HG03039 (cell line): ENCODE measurements at regions not wholly inside any gene's neighbourhood (a gene's known extent, or its start where the extent isn't known, plus 50 kb on each side); places are given as distances from the start of the nearest gene placed in this dataset.
"Not testable (repeated sequence)": the region's sequence is repeated elsewhere in the genome, so short reads cannot be mapped to it uniquely, and the experiment has no call there.

ENCODE experiments used
- ATAC-seq: cut with Tn5 transposase; IDR thresholded peaks from one replicate; pipeline ENCODE4 v1.9.1; 2021; ENCODE audit warnings: mild to moderate bottlenecking, moderate library complexity; ENCODE audit not compliant: unreplicated experiment

DNA sequence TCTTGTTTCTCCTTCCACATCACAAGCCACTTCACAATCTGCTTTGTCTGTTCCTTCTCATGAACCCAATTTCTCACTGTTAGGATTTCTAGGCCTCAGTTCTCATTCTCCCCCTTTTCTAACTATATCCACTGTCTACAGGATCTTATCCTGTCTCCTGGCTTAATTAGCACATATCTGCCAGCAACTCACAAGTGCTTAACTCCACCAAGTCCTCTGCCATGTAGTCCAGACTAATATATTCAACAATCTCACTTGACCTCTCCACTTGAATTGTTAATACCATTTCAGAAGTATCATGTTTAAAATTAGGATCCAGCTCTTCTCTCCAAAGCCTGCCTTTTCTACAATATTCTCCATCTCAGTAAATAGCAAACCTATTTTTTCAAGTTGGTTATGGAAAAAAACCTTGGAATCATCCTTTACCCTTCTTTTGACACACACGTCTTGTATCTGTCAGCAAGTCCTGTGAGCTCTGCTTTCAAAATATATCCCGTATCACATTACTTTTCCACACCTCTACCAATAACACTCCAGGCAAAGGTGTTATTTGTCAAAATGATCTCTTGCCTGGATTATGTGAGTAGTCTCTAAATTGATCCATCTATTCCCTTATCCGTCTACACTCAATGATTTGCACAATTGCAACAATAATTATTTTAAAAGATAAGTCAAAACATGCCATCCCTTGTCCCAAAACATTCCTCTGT is 127.2 kb upstream of the SLIT2 start:
- no peak for ATAC-seq

DNA sequence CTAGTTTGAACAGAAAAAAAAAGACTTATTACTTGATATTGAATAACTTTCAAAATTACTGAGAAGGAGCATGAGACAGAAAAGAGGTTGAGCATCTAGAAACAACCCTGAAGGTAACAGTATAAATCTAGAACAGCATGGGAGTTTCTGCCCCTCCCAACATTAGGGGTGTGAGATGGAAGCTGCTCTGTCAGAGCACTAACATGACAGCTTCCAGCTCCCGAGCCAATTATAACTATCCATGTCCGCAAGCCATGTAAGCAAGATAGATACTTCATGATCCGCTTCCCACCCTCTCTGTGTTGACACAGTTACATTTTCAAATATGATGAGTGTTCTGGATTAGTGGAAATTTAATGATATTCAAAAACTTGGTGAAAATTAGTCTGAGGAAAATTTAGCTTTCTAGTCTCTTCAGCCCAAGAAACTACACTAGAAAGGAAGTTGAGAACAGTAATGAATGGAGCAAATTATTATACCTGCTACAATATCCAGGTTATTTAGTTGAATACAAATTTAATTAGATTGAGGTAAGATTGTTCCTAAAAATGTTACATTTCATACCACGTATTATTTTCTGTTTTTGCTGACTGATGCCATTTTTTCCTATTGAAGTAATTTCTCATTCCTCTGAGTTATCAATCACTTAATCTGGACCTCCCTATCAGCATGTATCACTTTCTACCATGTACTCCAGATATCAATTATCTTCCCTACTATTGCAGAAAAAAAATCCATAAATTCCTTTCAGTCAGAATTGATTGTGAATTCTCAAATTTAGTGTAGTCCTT is 129.3 kb upstream of the SLIT2 start:
- ATAC-seq: no peak

DNA sequence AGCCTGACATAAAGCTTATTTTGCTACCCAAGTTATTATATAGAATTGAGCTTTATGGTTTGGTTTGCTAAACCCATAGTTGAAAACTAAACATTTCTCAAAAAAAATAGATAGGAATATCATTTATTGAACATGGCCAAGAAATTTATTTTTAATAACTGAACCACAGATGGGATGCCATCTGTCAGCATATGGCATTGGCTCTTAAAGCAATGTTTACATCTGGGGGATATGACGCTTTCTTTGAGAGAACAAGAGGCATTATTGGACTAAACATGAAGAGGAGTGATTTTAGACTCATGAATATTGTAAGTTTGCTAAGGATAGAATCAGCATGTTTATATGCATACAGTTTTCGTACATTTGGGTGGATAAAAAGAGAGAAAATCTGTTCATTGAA is 132.6 kb upstream of the SLIT2 start:
- ATAC-seq: no peak

DNA sequence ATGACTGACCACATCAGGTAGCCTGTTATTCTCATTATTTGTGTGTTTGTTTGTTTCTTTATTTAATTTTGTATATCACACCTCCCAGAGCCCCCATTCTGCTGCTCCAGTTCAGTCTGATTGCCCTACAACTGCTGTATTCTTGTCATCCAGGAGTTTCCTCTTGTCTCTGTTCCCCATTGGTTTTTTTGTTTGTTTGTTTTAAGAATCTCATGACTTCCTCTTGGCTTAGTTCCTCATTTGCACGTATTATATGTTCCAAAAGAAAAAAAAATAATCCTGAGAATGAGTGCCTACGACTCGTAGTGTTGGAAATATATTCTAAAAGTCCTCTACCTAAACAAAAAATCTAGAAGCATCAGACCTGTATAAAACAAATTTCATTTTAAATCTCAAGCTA is 142.3 kb upstream of the SLIT2 start:
- no peak for ATAC-seq

DNA sequence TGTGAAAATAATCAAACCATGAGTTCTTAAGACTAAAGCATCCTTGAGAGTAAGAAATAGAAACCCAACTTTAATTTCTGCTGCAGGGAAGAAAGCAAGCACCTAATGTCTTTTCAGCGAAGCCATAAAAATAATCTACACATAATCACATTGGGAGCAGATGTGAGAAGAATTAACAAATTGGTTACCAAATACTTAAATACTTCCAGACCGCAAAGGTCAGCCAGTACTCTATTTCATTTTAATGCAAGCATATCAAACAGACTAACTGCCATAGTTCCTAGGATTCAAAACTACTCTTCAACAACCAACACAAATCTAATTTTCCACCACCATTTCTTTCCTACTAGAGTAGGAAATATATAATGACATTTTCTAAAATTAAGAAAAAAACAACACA is 144.8 kb upstream of the SLIT2 start:
- no peak for ATAC-seq

DNA sequence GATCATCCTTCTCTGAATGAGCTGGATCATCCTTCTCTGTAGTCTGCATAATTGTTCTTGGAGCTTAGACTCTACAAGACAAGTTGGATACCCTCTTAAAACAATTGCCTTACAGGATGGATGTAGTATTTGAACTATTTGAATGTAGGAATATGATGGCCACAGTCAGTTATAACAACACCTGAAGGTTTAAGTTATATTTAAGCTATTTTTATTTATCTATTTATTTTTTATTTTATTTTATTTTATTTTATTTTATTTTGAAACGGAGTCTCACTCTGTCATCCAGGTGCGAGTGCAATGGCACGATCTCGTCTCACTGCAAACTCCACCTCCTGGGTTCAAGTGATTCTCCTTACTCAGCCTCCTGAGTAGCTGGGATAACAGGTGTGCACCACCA is 149.9 kb upstream of the SLIT2 start:
- no peak for ATAC-seq

DNA sequence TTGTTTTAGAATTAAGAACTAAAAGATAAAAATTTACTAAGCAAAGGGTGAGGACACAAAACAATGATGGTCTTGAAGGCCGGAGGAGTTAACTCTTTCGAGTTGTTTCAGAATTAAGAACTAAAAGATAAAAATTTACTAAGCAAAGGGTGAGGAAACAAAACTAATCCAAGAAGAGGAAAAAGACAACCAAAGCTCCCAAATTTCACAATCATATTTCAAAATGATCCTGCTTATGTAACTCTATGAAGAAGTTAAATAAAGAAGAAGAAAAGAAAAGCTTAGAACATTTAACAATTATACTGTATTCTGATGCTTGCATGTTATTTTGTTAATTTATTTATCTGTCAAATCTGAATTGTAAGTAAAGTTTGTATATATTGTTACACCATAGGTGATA is 154.8 kb upstream of the SLIT2 start:
- no peak for ATAC-seq

DNA sequence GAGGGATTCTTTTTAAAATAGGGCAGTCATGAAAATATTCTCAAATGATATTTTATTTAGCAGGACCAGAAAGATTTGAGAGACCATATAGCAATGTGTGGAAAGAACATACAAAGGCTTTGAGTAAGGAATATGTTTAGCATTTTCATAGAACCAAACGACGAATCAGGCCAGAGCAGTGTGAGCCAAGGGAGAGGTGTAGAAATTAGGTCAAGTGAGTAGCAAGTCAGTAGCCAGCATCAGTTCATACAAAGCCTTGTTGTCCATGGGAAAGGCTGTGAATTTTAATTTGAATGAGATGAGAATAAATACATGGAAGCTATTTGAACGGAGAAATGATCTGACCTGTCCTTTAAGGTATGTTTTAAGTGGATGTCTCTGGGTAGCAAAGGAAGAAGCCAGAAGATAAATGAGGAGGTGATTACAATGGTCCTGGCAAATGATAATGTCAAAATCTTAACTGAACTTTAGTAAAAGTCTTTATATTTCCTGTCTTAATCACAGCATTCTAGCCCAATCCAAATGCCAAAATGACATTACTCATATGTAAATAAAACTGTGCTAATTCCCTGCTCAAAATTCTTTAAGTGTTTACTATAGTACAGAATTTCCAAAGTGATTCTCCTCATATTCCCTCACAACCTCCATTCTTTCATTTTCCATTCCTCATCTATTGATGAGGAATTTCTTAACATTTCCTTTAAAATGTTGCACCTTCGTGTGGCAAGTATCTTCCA is 155.7 kb upstream of the SLIT2 start:
- ATAC-seq: no peak

DNA sequence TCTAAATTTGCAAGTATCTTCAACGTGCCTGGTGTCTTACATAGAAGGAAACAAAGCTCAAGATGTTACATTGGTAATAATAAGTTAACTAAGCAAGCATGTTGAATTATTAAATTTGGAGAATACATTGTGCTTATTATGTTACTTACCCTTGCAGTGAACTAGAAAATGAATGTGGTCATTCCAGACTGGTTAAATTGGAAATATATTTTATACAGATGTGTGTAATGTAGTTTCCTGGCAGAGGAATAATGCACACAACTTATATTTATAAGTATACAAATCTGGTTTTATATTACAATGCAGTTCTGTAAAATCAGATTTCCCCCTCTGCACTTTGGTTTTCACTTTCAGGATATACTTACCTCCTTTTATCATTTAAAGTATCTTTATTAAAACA is 159.9 kb upstream of the SLIT2 start:
- no peak for ATAC-seq

DNA sequence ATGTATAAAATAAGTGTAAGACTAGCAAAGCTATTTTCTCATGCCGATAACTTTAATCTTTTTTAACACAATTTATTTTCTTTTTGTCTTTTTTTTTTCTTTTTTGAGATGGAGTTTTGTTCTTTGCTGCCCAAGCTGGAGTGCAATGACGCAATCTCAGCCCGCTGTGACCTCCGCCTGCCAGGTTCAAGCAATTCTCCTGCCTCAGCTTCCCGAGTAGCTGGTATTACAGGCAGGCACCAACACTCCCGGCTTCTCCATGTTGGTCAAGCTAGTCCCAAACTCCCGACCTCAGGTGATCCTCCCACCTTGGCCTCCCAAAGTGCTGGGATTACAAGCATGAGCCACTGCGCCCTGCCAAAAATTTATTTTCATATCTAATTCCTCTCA is 164.2 kb upstream of the SLIT2 start:
- no peak for ATAC-seq

DNA sequence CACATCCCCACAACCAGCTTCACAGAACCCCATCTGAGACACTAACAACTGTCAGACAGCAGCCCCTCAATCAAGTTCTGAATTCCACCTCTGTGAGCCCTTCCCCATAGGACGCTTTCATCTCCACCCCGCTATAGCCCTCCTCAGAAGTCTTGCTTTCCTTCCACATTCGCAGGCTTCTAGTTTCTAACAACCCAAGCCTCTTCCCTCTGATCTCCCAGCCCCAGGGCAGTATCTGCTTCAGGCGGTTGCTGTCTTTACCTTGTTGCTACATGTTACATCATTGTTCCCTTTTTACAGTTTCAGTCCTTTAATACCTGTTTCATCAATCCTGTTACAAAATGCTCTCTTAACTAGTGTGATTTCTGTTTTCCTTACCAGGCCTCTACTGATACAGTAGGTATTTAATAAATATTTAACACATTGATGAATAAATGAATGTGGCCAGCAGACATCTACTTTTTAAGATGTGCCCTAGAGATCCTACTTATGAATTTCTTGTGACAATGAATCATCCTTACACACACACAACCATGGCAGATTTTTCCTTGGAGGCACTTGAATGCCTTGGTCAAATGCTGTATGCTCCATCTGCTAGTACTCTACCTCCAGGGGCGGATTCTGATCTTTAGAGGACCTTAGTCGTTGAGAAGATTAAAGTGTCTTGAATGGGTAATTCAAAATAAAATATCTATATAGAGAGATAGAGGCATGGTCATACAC is 164.7 kb upstream of the SLIT2 start:
- no peak for ATAC-seq

DNA sequence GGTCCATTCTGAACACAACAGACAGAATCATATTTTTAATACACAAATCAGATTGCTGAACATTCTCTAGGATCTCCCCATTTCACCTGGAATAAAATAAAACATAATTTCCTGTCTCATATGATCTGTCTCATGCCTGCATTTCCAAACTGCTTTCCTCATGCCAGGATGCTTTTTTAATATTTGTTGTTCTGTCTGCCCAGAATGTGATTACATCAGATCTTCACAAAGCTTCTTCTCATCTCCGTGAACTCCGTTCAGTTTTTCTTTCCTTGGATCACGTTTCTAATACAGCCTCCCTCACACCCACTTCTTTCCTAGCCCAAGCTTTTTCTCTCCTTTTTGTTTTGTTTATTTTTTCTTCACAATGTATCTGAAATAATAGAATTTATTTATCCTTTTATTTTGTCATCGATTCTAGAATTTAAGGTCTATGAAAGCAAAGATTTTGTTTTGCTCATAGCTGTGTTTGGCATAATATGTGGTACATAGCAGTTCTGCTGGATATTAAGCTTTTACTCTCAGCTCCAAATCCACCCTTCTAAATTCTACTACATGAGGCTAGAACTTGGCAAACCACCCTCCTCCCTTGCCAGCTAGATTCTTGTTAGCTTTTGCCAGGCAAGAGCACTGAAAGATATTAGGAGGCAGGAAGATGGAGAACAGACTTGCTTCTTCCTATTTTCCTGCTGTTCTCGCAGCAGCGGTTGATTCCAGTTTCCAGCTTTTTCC is 165.5 kb upstream of the SLIT2 start:
- no peak for ATAC-seq

DNA sequence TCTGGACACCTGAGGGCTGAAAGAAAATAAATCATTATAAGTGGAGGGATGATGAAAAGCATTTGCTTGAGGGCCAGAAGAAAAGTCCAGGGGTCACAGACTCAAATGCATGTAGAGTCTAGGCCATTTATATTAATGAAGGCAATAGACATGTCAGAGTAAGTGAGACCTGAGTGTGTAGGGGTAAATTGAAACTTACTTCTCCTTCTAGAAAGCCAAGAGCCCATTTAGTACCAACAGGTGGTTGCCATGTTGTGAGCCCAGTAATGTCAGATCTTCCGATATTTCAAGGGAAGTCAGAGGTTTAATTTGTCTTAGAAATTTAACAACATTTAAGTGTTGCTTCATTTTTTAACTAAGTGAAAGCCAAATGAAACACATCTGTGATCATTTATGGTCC is 166.1 kb upstream of the SLIT2 start:
- no peak for ATAC-seq

DNA sequence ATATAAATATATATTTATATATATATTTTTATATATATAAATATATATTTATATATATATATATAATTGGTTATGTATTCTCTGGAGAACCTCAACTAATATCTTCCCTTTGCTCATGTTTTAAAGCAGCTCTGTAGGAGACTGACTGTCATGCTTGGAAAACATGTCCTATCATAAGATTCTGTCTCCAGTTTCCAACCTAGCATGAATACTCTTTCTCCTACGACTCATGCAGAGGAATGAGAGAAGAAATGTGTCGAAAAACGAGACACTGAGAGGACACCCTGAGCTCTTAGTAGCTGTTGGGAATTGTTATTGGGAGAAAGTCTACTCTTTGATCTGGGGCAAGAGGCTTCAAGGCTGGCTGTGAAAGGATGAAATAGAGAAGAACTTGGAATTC is 166.5 kb upstream of the SLIT2 start:
- ATAC-seq: no peak

DNA sequence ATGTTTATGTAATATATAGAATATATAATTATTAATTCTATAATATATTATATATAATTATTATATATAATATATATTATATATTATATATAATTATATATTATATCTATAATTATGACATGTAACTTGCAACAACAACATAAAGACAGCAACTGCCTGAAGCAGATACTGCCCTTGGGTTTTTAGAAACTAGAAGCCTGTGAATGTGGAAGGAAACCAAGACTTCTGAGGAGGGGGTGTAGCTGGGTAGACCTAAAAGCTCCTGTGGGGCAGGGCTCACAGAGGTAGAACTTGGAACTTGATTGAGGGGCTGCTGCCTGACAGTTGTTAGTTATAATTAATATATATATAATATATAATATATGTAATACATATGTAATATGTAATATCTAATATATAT is 167.2 kb upstream of the SLIT2 start:
- no peak for ATAC-seq

DNA sequence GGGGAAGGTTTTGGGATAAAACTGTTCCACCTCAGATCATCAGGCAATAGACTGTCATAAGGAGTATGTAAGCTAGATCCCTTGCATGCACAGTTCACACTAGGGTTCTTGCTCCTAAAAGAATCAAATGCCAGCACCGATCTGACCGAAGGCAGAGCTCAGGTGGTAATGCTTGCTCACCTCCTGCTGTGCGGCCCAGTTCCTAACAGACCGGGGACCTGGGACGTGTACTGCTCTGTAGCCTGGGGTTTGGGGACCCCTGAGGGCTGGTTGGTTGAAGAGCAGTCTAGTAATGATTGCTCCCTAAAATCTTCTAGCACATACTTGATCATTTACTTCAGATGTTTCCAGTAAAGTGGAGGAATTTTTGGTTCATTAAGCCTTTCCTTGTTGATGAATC is 173.1 kb upstream of the SLIT2 start:
- ATAC-seq: no peak

DNA sequence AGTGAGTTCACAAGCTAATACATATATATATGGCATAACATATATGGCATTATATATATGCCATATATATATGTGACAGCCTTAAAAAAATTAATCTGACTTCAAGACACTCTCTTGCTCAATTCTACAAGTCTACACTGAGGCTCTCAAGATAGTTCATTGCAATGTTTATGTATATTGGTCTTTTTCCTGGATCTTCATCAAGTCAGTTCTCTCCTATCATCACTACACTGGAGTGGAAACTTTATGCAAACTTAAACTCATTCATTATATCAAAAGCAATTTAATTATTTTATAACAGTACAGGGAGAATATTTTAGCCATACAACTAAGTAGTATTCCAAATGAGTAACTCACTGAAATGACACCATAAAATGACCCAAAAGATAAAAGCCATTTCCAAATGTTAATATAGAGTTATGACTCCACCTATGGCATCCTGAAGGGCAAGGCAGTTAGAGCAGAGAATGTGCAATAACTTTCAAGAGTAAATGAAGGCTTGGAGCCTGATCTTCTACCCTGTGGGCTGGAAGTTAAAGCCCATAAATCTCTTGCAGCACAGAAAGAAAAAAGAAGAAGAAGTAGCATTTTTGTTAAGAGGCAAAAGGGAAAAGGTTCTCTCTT is 176.3 kb upstream of the SLIT2 start:
- ATAC-seq: no peak

DNA sequence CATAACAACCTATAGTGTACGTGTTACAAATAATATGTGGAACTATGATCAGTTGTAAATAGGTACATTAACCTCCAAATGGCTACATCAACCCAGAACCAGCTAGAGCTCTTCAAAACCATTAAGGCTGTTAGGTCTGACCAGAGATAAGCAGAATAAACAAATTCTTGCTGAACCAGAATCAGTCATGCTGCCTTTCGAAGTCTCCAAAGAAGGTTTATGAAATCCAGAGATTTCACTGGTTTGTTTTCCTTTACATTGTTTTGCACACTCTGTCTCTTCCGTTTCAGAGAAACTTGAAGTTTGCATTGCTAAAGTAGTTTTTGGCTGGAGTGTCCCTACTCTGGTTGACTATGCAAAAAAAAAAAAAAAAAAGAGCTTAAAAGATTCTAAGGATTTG is 177.3 kb upstream of the SLIT2 start:
- no peak for ATAC-seq

DNA sequence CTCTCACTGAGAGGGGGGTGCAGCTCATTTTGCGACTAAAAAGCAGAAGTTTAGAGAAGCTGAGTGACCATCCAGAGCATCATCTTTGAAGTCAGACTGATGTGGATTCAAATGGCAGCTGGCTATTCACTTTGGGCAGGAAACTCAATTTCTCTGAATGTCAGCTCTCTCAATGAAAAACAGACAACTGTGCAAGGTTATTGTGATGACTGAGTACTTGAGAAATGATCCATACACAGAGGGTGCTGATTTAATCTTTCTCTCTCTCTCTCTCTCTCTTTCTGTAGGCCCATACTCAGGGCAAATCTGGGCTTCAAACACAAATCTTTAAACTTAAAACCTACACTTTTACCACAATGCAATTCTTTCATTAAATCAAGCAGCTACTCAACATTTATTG is 185.8 kb upstream of the SLIT2 start:
- no peak for ATAC-seq

DNA sequence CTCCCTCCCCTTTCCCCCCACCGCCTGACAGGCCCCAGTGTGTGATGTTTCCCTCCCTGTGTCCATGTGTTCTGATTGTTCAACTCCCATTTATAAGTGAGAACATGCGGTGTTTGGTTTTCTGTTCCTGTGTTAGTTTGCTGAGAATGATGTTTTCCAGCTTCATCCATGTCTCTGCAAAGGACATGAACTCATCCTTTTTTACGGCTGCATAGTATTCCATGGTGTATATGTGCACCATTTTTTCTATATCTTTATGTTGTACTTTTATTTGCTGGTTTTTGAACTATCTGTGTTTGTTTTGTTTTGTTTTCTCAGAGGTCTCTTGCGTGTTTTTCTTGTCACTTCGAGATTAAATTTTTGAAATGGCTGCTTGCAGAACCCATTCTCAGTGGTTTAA is 188.8 kb upstream of the SLIT2 start:
- ATAC-seq: not testable (repeated sequence)
